Mucosa of descending colon (tissue), 3 donors: ENCODE measurements at regions not wholly inside any gene's neighbourhood (a gene's known extent, or its start where the extent isn't known, plus 50 kb on each side); places are given as distances from the start of the nearest gene placed in this dataset.

ENCODE experiments used
- ATAC-seq: fragments of 200-7000 bp; cut with Tn5 transposase; one replicate; pipeline ENCODE4 v1.9.1; 2020; ENCODE audit warnings: mild to moderate bottlenecking, moderate library complexity
- DNase-seq, 3 donors: peaks; one replicate each; pipeline ENCODE4 v3.0.0-alpha.2; 2020
- H3K36me3 ChIP-seq: fragments of 200-600 bp; one replicate; pipeline ENCODE4 v1.8.0; 2021; ENCODE audit warnings: low read depth, mild to moderate bottlenecking
- H3K4me1 ChIP-seq: fragments of 200-600 bp; one replicate; pipeline ENCODE4 v1.8.0; 2021; ENCODE audit warnings: low read depth, mild to moderate bottlenecking
- H3K4me3 ChIP-seq: fragments of 200-600 bp; one replicate; pipeline ENCODE4 v1.8.0; 2021; ENCODE audit warnings: mild to moderate bottlenecking
- H3K9me3 ChIP-seq: fragments of 200-600 bp; one replicate; pipeline ENCODE4 v1.8.0; 2021; ENCODE audit warnings: mild to moderate bottlenecking
- intact Hi-C, 2 donors: fragments of 100-400 bp; cut with DNase I in 1 of 2; cut with micrococcal nuclease in 1 of 2; formaldehyde crosslinking; loops; one replicate each; pipeline versions ENCODE4 v1.11.0 to v1.11.1; 2022; cut with DNase I, micrococcal nuclease
- TF ChIP-seq, protein P1 (sequence below): fragments of 200-600 bp; IDR thresholded peaks from one replicate; pipeline ENCODE4 v1.8.0; 2022; ENCODE audit warnings: antibody characterized with exemption, mild to moderate bottlenecking
- donor health status: DM: no; HTN: no; CAD: no; lungs with moderate emphysema.
- donor health status: DM: no; HTN: no; CAD: no.
- donor health status: DM: no; HTN: yes; CAD: no.

DNA sequence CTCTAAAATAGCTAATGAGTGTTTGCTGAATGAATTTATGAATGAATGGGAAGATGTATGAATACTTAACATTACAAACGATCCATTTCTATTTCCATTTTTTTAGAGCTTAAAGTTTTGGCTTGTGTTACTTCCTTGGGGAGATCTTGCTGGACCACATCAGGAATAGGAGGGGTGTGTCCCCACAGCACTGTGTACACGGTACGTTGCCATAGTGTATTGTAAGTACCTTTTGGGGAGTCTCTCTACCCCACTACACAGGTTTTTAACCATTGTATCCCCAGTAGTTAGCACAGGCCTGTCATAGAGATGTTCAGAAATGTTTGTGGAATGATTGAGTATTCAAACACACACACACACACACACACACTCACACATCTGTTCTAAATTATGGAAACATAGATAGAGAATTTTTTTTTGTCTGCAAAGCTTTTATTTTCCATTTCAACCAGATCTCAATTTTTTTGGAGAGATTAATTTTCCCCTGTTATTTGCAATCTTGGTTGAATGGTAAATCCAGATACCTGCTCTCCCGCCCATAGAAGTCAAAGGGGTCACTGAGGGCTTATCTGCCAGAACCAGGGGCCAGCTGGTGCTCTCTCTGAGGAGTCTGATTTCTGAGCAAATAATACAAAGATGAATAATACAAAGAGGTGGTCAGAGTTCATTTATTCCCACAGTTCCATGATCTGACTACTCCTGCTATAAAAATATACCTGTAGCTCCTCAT, 471.0 kb downstream of the INSC start:
- DNase-seq (no peak), ATAC-seq (no peak)
- Histone ChIP-seq H3K4me3 (no peak overlapping the region), H3K4me1 (no peaks in the 10 kb centered on the region), H3K9me3 (no peaks in the 10 kb centered on the region), H3K36me3 (no peaks in the 10 kb centered on the region)
- intact Hi-C loops = no loop called here
- TF ChIP-seq, protein P1, sequence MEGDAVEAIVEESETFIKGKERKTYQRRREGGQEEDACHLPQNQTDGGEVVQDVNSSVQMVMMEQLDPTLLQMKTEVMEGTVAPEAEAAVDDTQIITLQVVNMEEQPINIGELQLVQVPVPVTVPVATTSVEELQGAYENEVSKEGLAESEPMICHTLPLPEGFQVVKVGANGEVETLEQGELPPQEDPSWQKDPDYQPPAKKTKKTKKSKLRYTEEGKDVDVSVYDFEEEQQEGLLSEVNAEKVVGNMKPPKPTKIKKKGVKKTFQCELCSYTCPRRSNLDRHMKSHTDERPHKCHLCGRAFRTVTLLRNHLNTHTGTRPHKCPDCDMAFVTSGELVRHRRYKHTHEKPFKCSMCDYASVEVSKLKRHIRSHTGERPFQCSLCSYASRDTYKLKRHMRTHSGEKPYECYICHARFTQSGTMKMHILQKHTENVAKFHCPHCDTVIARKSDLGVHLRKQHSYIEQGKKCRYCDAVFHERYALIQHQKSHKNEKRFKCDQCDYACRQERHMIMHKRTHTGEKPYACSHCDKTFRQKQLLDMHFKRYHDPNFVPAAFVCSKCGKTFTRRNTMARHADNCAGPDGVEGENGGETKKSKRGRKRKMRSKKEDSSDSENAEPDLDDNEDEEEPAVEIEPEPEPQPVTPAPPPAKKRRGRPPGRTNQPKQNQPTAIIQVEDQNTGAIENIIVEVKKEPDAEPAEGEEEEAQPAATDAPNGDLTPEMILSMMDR = no peak

DNA sequence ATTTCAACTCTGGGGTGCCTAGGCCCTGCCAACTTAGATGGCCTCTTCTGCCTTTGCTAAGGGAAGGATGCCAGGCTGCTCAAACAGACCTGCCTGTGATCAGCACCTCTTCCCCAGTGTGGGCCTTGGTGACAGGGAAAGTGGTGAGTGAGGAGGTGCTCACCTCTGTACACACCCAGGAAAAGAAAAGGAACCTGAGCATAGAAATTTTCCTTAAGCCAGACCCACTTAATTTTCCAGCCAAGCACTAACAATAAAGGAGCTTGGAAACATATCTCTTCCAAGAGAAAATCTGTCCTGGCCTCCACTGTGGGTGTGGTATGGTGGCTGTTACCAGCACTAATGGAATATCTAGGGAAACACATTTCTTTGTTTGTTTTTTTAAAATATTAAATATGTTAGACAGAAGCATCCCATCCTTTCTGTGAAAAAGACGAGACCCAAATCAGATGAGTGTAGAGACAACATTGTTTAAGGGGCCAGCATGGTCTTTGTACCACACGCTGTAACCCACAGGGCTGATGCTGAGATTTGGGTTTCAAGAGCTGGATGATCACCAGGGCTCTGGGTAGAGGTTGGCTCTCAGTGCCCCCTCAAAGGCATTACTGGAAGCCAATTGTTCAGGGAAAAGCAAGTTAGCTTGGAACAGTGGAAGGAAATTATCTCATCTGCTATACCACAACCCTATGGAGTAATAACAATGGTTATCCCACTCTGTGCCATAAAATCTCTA, 472.2 kb downstream of the INSC start:
- Histone ChIP-seq H3K36me3 (no peaks in the 10 kb centered on the region), H3K4me1 (no peaks in the 10 kb centered on the region), H3K9me3 (no peaks in the 10 kb centered on the region), H3K4me3 (no peak overlapping the region)
- TF ChIP-seq, protein P1 = no peak
- ATAC-seq (no peak), DNase-seq (no peak)
- intact Hi-C loops = no loop called here

DNA sequence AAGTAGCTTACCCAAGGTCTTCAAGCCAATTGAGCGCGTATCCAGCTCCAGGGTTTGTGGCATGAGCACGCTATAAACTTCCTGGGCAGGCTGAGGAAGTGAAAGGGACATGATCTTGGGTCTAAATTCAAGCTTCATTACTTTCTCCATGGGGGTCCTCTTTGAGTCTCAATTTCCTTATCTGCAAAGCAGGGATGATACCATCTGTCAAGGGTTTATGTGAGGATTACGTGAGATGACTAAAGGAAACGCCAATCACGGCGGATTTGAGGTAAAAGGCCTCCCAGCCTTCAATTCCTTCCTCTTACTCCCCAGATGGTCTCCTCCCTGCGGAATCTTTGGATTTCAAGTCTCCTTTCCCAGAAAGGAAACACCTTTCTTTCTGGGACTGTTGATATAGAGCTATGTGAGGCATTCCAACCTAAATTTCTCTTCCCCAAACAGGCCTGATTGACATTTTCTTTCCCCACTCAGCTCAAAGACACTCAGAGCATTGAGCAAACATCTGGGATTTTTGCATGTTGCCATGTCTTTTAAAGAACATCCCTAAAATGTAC, 474.4 kb downstream of the INSC start:
- Histone ChIP-seq H3K4me1 (no peaks in the 10 kb centered on the region), H3K4me3 (no peak overlapping the region), H3K9me3 (no peaks in the 10 kb centered on the region), H3K36me3 (no peaks in the 10 kb centered on the region)
- DNase-seq (no peak), ATAC-seq (no peak)
- intact Hi-C loops = no loop called here
- TF ChIP-seq, protein P1 = no peak

DNA sequence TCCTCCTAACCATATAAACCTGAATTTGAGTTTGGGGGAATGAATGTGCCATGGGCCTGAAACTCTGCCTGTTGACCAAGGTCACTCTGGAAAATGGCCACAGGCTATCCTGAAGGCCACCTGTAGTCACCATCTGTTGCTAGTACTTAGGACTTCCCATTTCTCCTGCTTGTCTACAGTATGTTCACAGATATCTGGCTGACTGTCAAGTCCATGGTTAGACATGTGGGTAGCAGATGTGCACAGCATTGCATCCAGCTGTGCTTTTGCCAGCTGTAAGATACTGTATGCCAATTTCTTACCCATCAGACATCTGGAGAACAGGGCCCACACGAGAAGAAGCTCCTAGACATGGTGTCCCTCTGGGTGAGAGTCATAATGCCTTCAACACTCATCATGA, 475.4 kb downstream of the INSC start:
- TF ChIP-seq, protein P1 = no peak
- Histone ChIP-seq H3K36me3 (no peaks in the 10 kb centered on the region), H3K4me1 (no peaks in the 10 kb centered on the region), H3K4me3 (no peak overlapping the region), H3K9me3 (no peaks in the 10 kb centered on the region)
- ATAC-seq (no peak), DNase-seq (no peak)
- intact Hi-C loops = no loop called here

DNA sequence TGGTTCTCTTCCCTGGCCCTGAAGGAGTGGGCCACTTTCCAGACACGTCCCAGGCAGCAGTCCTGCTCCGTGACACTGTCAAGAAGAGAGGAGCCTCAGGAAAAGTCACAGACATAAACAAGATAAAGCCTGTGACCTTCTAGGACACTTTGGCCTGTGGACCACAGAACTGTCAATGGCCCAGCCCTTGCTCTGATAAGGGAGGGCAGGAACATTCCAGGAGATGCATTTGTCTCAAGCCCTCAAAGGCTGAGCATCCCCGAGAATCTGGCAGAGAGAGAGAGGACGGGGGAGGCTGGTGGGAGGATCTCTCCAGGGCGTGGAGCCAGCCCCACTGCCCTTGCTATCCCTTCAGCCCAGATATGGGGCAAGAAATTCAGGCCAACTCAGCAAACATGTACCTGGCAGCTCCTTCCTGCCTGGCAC, 476.4 kb downstream of the INSC start:
- no peaks in the 10 kb centered on the region for H3K36me3 ChIP-seq
- H3K4me3 ChIP-seq = no peak overlapping the region
- DNase-seq (no peak), ATAC-seq (no peak)
- intact Hi-C loops = no loop called here
- no peaks in the 10 kb centered on the region for H3K4me1 ChIP-seq
- no peaks in the 10 kb centered on the region for H3K9me3 ChIP-seq
- TF ChIP-seq, protein P1 = no peak
